GM12878 (cell line): ENCODE measurements at regions not wholly inside any gene's neighbourhood (a gene's known extent, or its start where the extent isn't known, plus 50 kb on each side); places are given as distances from the start of the nearest gene placed in this dataset.

Source experiments
- ATAC-seq: fragments of 200-7000 bp; cut with Tn5 transposase; 3 replicates; pipeline ENCODE4 v1.9.1; 2020; ENCODE audit warnings: mild to moderate bottlenecking, moderate library complexity
- BruUV-seq: library from RNA; stranded (reverse); fragments of 400-500 nt; replicated peaks from 2 replicates; lab custom pipeline; 2021; lab: Mats Ljungman, UMichigan
- CTCF ChIA-PET: fragments of 300-600 bp; sonication (Branson Sonifier 250); formaldehyde crosslinking; extraction: SDS; loops from one replicate; lab custom pipeline; 2021; ENCODE audit warnings: inconsistent platforms; lab: Yijun Ruan, JAX
- POLR2A ChIA-PET: fragments of 350-600 bp; formaldehyde crosslinking; extraction: SDS; loops from one replicate; lab custom pipeline; 2021; ENCODE audit warnings: inconsistent platforms; lab: Charles Lee
- RAD21 ChIA-PET: fragments of 300-600 bp; sonication (Branson Sonifier 250); formaldehyde crosslinking; loops from one replicate; lab custom pipeline; 2023; ENCODE audit warnings: antibody characterized with exemption; ENCODE audit not compliant: unreplicated experiment; lab: Charles Lee
- SMC1A ChIA-PET: fragments of 300-600 bp; sonication (Branson Sonifier 250); formaldehyde crosslinking; loops from one replicate; lab custom pipeline; 2023; ENCODE audit not compliant: unreplicated experiment, uncharacterized antibody; lab: Charles Lee
- DNase-seq: peaks from one replicate; pipeline ENCODE4 v3.0.0-alpha.2; 2011; ENCODE audit warnings: low read depth, low spot score
- FAIRE-seq: peaks from 3 replicates; lab custom pipeline; 2011; peaks lifted over from hg19 to GRCh38; lab: Jason Lieb, UNC
- H2AFZ ChIP-seq: 2 replicates; pipeline ENCODE4 v1.6.0; 2011; ENCODE audit warnings: low read depth, low read length, control low read depth; ENCODE audit not compliant: control insufficient read depth
- H3K27ac ChIP-seq: 2 replicates; pipeline ENCODE4 v1.5.1; 2011; ENCODE audit warnings: control low read depth; ENCODE audit not compliant: control insufficient read depth, insufficient read depth
- H3K27me3 ChIP-seq, 2 experiments: replicated peaks in 1 of 2; 2 replicates each; pipeline versions ENCODE4 v1.6.0 to v1.6.1; 2011; ENCODE audit warnings: low read length in 1 of 2; ENCODE audit not compliant: control insufficient read depth in 2 of 2, insufficient read depth in 2 of 2
- H3K36me3 ChIP-seq, 2 experiments: 2 replicates each; pipeline ENCODE4 v1.5.1; 2011; ENCODE audit warnings: low read length in 1 of 2; ENCODE audit not compliant: control insufficient read depth in 2 of 2, insufficient read depth in 2 of 2
- H3K4me1 ChIP-seq: 2 replicates; pipeline ENCODE4 v1.6.1; 2011; ENCODE audit warnings: mild to moderate bottlenecking, low read length, moderate library complexity, mixed read lengths; ENCODE audit not compliant: control insufficient read depth, insufficient read depth
- H3K4me2 ChIP-seq: 2 replicates; pipeline ENCODE4 v1.6.0; 2011; ENCODE audit warnings: control low read depth; ENCODE audit not compliant: control insufficient read depth, insufficient read depth
- H3K4me3 ChIP-seq: fragments of 200-600 bp; sonication (generic); 2 replicates; pipeline ENCODE4 v1.5.1; 2016
- H3K79me2 ChIP-seq: 2 replicates; pipeline ENCODE4 v1.6.0; 2011; ENCODE audit warnings: low read length; ENCODE audit not compliant: control insufficient read depth, insufficient read depth
- H3K9ac ChIP-seq: 2 replicates; pipeline ENCODE4 v1.8.0; 2011; ENCODE audit warnings: low read length, control low read depth, mixed read lengths; ENCODE audit not compliant: control insufficient read depth, insufficient read depth
- H3K9me3 ChIP-seq: replicated peaks from 3 replicates; pipeline ENCODE4 v1.5.1; 2011; ENCODE audit warnings: mild to moderate bottlenecking, low read length; ENCODE audit not compliant: control insufficient read depth, insufficient read depth
- H4K20me1 ChIP-seq: 2 replicates; pipeline ENCODE4 v1.6.0; 2011; ENCODE audit not compliant: control insufficient read depth, insufficient read depth
- ATF3 ChIP-seq: IDR thresholded peaks from 2 replicates; pipeline ENCODE4 v1.6.1; 2011; ENCODE audit warnings: low read depth, mild to moderate bottlenecking, low read length, moderate library complexity, borderline replicate concordance; ENCODE audit errors: extremely low read depth
- FOXK2 ChIP-seq: fragments of 450-650 bp; IDR thresholded peaks from 2 replicates; pipeline ENCODE4 v1.6.1; 2017; ENCODE audit warnings: mild to moderate bottlenecking, moderate library complexity
- HCFC1 ChIP-seq: fragments of 150-350 bp; IDR thresholded peaks from 2 replicates; pipeline ENCODE4 v1.6.1; 2014; ENCODE audit warnings: low read length
- JUND ChIP-seq: IDR thresholded peaks from 2 replicates; pipeline ENCODE4 v1.6.1; 2012; ENCODE audit warnings: low read depth, mild to moderate bottlenecking, low read length, improper control_type of control experiment, moderate library complexity
- MXI1 ChIP-seq: fragments of 150-350 bp; IDR thresholded peaks from 2 replicates; pipeline ENCODE4 v1.6.1; 2011; ENCODE audit warnings: low read depth, mild to moderate bottlenecking, inconsistent platforms, low read length, improper control_type of control experiment
- MYB ChIP-seq: fragments of 150-350 bp; IDR thresholded peaks from 2 replicates; pipeline ENCODE4 v1.6.1; 2014; ENCODE audit warnings: mild to moderate bottlenecking, low read depth, low read length, borderline replicate concordance
- NRF1 ChIP-seq: conservative IDR thresholded peaks from 2 replicates; pipeline ENCODE4 v1.6.1; 2011; ENCODE audit warnings: mild to moderate bottlenecking, low read depth, low read length, improper control_type of control experiment
- PAX8 ChIP-seq: fragments of 450-650 bp; IDR thresholded peaks from 2 replicates; pipeline ENCODE4 v1.6.1; 2017; ENCODE audit warnings: mild to moderate bottlenecking, moderate library complexity
- RB1 ChIP-seq: fragments of 450-650 bp; formaldehyde crosslinking; IDR thresholded peaks from 2 replicates; pipeline ENCODE4 v1.6.1; 2017; ENCODE audit warnings: mild to moderate bottlenecking, borderline replicate concordance
- WRNIP1 ChIP-seq: IDR thresholded peaks from 2 replicates; pipeline ENCODE4 v1.6.1; 2011; ENCODE audit warnings: low read depth, low read length, improper control_type of control experiment, borderline replicate concordance
- ZBED1 ChIP-seq: IDR thresholded peaks from 2 replicates; pipeline ENCODE4 v1.6.1; 2016; ENCODE audit warnings: borderline replicate concordance
- ZNF207 ChIP-seq: fragments of 450-650 bp; IDR thresholded peaks from 2 replicates; pipeline ENCODE4 v1.6.1; 2014; ENCODE audit warnings: antibody characterized with exemption, mild to moderate bottlenecking, borderline replicate concordance
- ZNF274 ChIP-seq: IDR thresholded peaks from one replicate; pipeline ENCODE4 v1.8.0; 2011; ENCODE audit not compliant: insufficient read length, insufficient read depth
- ZNF592 ChIP-seq: fragments of 450-650 bp; IDR thresholded peaks from 2 replicates; pipeline ENCODE4 v1.6.1; 2017; ENCODE audit warnings: mild to moderate bottlenecking, moderate library complexity
- WGBS: methylation state at CpG from one replicate; pipeline ENCODE4 v1.1.6; 2016; ENCODE audit warnings: low lambda C conversion rate; ENCODE audit not compliant: insufficient replicate concordance, insufficient coverage; ENCODE audit errors: missing lambda C conversion rate; 5-methylcytosine and 5-hydroxymethylcytosine counted together
- in situ Hi-C: fragments of 300-500 bp; cut with MboI; formaldehyde crosslinking; loops from 9 replicates; pipeline ENCODE4 v1.14.3; 2018; ENCODE audit warnings: mixed read lengths
- intact Hi-C: fragments of 100-400 bp; cut with micrococcal nuclease; formaldehyde crosslinking; loops from one replicate; pipeline ENCODE4 v1.14.2; 2022; ENCODE audit not compliant: unreplicated experiment
- TF ChIP-seq, protein P1 (sequence below): fragments of 450-650 bp; IDR thresholded peaks from 2 replicates; pipeline ENCODE4 v1.6.1; 2017; ENCODE audit warnings: mild to moderate bottlenecking, low read depth, inconsistent platforms; ENCODE audit not compliant: poor library complexity, severe bottlenecking
- TF ChIP-seq, protein P2 (sequence below): fragments of 450-650 bp; IDR thresholded peaks from 2 replicates; pipeline ENCODE4 v1.6.1; 2016; ENCODE audit warnings: mild to moderate bottlenecking

DNA sequence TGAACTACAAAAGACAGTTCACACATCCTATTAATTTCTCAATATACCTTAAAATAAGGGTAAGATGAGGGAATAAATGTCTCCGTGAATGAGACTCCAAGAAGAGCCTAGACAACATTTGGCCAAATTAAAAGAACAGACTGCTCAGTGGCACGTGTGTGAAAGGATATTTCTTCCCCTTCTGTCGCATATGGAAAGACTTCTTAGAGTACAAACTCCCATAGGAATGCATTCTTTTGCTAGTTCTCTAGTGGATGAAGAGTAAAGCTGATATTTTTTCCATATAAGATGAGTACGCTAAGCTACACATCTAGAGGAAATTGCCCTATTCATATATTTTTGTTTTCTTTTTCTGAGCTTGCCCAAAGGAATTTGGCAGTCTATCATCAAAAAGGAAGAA lies 710.0 kb upstream of the ID2 start (continued):
- TF ChIP-seq ATF3: no peak

GRCh38 chr2:7972670-7973069 lies 709.2 kb upstream of the ID2 start:
- no peaks in the 10 kb centered on the region for H3K4me1 ChIP-seq
- no peaks in the 10 kb centered on the region for H3K36me3 ChIP-seq
- no peak overlapping the region for H2AFZ ChIP-seq
- WGBS: 24% methylated on average over 7 of the region's 7 CpGs
- H3K27me3 ChIP-seq: no peaks in the 10 kb centered on the region
- H3K27ac ChIP-seq: no peak overlapping the region
- RAD21 ChIA-PET: no interaction called here
- TF ChIP-seq JUND (no peak), MYB (no peak), NRF1 (no peak), MXI1 (no peak), ZNF592 (no peak), WRNIP1 (no peak), ZBED1 (no peak), RB1 (no peak), ZNF274 (no peak), HCFC1 (no peak), FOXK2 (no peak), PAX8 (no peak), ATF3 (no peak), ZNF207 (no peak)
- TF ChIP-seq, protein P1, sequence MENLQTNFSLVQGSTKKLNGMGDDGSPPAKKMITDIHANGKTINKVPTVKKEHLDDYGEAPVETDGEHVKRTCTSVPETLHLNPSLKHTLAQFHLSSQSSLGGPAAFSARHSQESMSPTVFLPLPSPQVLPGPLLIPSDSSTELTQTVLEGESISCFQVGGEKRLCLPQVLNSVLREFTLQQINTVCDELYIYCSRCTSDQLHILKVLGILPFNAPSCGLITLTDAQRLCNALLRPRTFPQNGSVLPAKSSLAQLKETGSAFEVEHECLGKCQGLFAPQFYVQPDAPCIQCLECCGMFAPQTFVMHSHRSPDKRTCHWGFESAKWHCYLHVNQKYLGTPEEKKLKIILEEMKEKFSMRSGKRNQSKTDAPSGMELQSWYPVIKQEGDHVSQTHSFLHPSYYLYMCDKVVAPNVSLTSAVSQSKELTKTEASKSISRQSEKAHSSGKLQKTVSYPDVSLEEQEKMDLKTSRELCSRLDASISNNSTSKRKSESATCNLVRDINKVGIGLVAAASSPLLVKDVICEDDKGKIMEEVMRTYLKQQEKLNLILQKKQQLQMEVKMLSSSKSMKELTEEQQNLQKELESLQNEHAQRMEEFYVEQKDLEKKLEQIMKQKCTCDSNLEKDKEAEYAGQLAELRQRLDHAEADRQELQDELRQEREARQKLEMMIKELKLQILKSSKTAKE: no peak
- TF ChIP-seq, protein P2, sequence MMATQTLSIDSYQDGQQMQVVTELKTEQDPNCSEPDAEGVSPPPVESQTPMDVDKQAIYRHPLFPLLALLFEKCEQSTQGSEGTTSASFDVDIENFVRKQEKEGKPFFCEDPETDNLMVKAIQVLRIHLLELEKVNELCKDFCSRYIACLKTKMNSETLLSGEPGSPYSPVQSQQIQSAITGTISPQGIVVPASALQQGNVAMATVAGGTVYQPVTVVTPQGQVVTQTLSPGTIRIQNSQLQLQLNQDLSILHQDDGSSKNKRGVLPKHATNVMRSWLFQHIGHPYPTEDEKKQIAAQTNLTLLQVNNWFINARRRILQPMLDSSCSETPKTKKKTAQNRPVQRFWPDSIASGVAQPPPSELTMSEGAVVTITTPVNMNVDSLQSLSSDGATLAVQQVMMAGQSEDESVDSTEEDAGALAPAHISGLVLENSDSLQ: no peak
- SMC1A ChIA-PET: interaction anchor here (0.9 to 1.3 kb wide), 3 partner anchors 10 to 194 kb away, joined by 3 read pairs; no protein-coding TSS in a partner anchor
- no TSS peak for BruUV-seq
- DNase-seq: no peak
- no peak for FAIRE-seq
- CTCF ChIA-PET: interaction anchor here (1.4 to 1.5 kb wide), 2 partner anchors 11 to 14 kb away, joined by 3 read pairs; no protein-coding TSS in a partner anchor
- H3K4me2 ChIP-seq: no peak overlapping the region
- intact Hi-C loops: no loop called here
- H4K20me1 ChIP-seq: no peaks in the 10 kb centered on the region
- no peaks in the 10 kb centered on the region for H3K79me2 ChIP-seq
- no peak for ATAC-seq
- no peak overlapping the region for H3K4me3 ChIP-seq
- no peak overlapping the region for H3K9ac ChIP-seq
- H3K9me3 ChIP-seq: no peaks in the 10 kb centered on the region
- in situ Hi-C loops: no loop called here
- POLR2A ChIA-PET: no interaction called here
